Body of pancreas (tissue), 4 donors: ENCODE measurements at regions not wholly inside any gene's neighbourhood (a gene's known extent, or its start where the extent isn't known, plus 50 kb on each side); places are given as distances from the start of the nearest gene placed in this dataset.

Experiments used
- ATAC-seq: fragments of 150-250 bp; one replicate; pipeline ENCODE4 v1.9.1; 2016
- DNase-seq, 4 donors: peaks; one replicate each; pipeline ENCODE4 v3.0.0-alpha.2; 2019
- H3K27ac ChIP-seq, 4 donors: fragments of 200-600 bp; sonication (generic); 1 replicate in 3 of 4; 2 replicates in 1 of 4; pipeline versions ENCODE4 v1.5.1 to v1.6.1; 2016 to 2019; ENCODE audit warnings: mild to moderate bottlenecking in 1 of 4, mixed read lengths in 1 of 4, moderate library complexity in 1 of 4
- H3K27me3 ChIP-seq, 2 donors: fragments of 200-600 bp; sonication (generic); one replicate each; pipeline ENCODE4 v1.6.0; 2016; ENCODE audit warnings: mild to moderate bottlenecking in 1 of 2
- H3K36me3 ChIP-seq, 2 donors: fragments of 200-600 bp; sonication (generic); replicated peaks in 1 of 2; 2 replicates each; pipeline ENCODE4 v1.5.1; 2016; ENCODE audit warnings: low read depth in 2 of 2; ENCODE audit not compliant: insufficient read depth in 1 of 2
- H3K4me1 ChIP-seq: fragments of 200-600 bp; sonication (generic); one replicate; pipeline ENCODE4 v1.6.0; 2016
- H3K4me3 ChIP-seq, 2 donors: fragments of 200-600 bp; sonication (generic); 1 replicate in 1 of 2; 2 replicates in 1 of 2; pipeline ENCODE4 v1.5.1; 2016 to 2019
- H3K9me3 ChIP-seq, 3 donors: fragments of 200-600 bp; sonication (generic); 1 replicate in 2 of 3; 2 replicates in 1 of 3; pipeline ENCODE4 v1.5.1; 2016
- POLR2A ChIP-seq, 3 donors: fragments of 450-650 bp; IDR thresholded peaks; one replicate each; pipeline ENCODE4 v1.6.1; 2016; ENCODE audit warnings: antibody characterized with exemption in 3 of 3, mild to moderate bottlenecking in 2 of 3
- WGBS, 2 donors: methylation state at CpG; one replicate each; pipeline ENCODE4 v1.1.5; 2017; 5-methylcytosine and 5-hydroxymethylcytosine counted together
- intact Hi-C: fragments of 100-400 bp; cut with DNase I; formaldehyde crosslinking; loops from one replicate; pipeline ENCODE4 v1.15.1; 2023
- TF ChIP-seq, protein P1 (sequence below), 7 experiments: fragments of 450-650 bp in 4 of 7; fragments of 200-600 bp in 3 of 7; sonication (generic) in 3 of 7; IDR thresholded peaks; one replicate each; pipeline ENCODE4 v1.5.1; 2016 to 2019; ENCODE audit warnings: antibody characterized with exemption in 7 of 7

- no peak for TF ChIP-seq POLR2A (IDR thresholded peaks at IDR 0.05)
- TF ChIP-seq, protein P1, sequence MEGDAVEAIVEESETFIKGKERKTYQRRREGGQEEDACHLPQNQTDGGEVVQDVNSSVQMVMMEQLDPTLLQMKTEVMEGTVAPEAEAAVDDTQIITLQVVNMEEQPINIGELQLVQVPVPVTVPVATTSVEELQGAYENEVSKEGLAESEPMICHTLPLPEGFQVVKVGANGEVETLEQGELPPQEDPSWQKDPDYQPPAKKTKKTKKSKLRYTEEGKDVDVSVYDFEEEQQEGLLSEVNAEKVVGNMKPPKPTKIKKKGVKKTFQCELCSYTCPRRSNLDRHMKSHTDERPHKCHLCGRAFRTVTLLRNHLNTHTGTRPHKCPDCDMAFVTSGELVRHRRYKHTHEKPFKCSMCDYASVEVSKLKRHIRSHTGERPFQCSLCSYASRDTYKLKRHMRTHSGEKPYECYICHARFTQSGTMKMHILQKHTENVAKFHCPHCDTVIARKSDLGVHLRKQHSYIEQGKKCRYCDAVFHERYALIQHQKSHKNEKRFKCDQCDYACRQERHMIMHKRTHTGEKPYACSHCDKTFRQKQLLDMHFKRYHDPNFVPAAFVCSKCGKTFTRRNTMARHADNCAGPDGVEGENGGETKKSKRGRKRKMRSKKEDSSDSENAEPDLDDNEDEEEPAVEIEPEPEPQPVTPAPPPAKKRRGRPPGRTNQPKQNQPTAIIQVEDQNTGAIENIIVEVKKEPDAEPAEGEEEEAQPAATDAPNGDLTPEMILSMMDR (IDR thresholded peaks at IDR 0.05) = no peak
- ATAC-seq = no peak
- H3K4me3 ChIP-seq = no peak overlapping the region
- H3K27me3 ChIP-seq = no peaks in the 10 kb centered on the region
- no peak for DNase-seq
- no peaks in the 10 kb centered on the region for H3K4me1 ChIP-seq
- 56 to 58% methylated on average over 2 of the region's 2 CpGs for WGBS, 2 donors
- peaks cover 0 to 7% (median 0%) of the 10 kb centered on the region in 3 donors for H3K9me3 ChIP-seq
- intact Hi-C loops = no loop called here
- no peaks in the 10 kb centered on the region for H3K36me3 ChIP-seq
- no peak overlapping the region for H3K27ac ChIP-seq
These were observed 187.5 kb upstream of the CTNNB1 start for GRCh38 chr3:41011854-41012253.

GRCh38 chr3:41018855-41019254 lies 180.4 kb upstream of the CTNNB1 start:
- 78 to 79% methylated on average over 2 of the region's 2 CpGs for WGBS, 2 donors
- Histone ChIP-seq H3K27ac (no peak overlapping the region), H3K4me1 (no peaks in the 10 kb centered on the region), H3K36me3 (no peaks in the 10 kb centered on the region), H3K4me3 (no peak overlapping the region), H3K9me3 (no peaks in the 10 kb centered on the region), H3K27me3 (no peaks in the 10 kb centered on the region)
- TF ChIP-seq, protein P1 (IDR thresholded peaks at IDR 0.05) = no peak
- no peak for TF ChIP-seq POLR2A (IDR thresholded peaks at IDR 0.05)
- ATAC-seq (no peak), DNase-seq (no peak)
- intact Hi-C loops = no loop called here

GRCh38 chr3:41024031-41024836 lies 175.1 kb upstream of the CTNNB1 start:
- no peak for ATAC-seq
- TF ChIP-seq, protein P1 (IDR thresholded peaks at IDR 0.05) = no peak
- no peak for TF ChIP-seq POLR2A (IDR thresholded peaks at IDR 0.05)
- WGBS, 2 donors = 39 to 52% methylated on average over 5 of the region's 5 CpGs
- no peaks in the 10 kb centered on the region for H3K36me3 ChIP-seq
- no peak overlapping the region for H3K4me3 ChIP-seq
- H3K27me3 ChIP-seq = no peaks in the 10 kb centered on the region
- no peaks in the 10 kb centered on the region for H3K9me3 ChIP-seq
- H3K27ac ChIP-seq = no peak overlapping the region
- intact Hi-C loops = no loop called here
- DNase-seq = no peak
- peaks cover 4% of the 10 kb centered on the region for H3K4me1 ChIP-seq

GRCh38 chr3:41026394-41027177 lies 172.7 kb upstream of the CTNNB1 start:
- Histone ChIP-seq H3K36me3 (no peaks in the 10 kb centered on the region), H3K27ac (no peak overlapping the region), H3K4me3 (no peak overlapping the region), H3K27me3 (no peaks in the 10 kb centered on the region), H3K9me3 (no peaks in the 10 kb centered on the region), H3K4me1 (peaks cover 4% of the 10 kb centered on the region)
- WGBS, 2 donors = 14 to 30% methylated on average over 3 of the region's 3 CpGs
- ATAC-seq (peak; percentile 78), DNase-seq (peak; percentile 18 to 64 (median 34))
- no peak for TF ChIP-seq POLR2A (IDR thresholded peaks at IDR 0.05)
- TF ChIP-seq, protein P1 (IDR thresholded peaks at IDR 0.05) = no peak
- intact Hi-C loops = no loop called here
